Liver (tissue), 8 donors: ENCODE measurements at regions not wholly inside any gene's neighbourhood (a gene's known extent, or its start where the extent isn't known, plus 50 kb on each side); places are given as distances from the start of the nearest gene placed in this dataset.

Experiments
- DNase-seq: peaks from one replicate; pipeline ENCODE4 v3.0.0-alpha.2; 2017; ENCODE audit warnings: low spot score
- H3K27ac ChIP-seq, 2 donors: one replicate each; pipeline ENCODE4 v1.7.0; 2013; ENCODE audit warnings: inconsistent platforms in 2 of 2, low read length in 2 of 2, control low read depth in 1 of 2, low read depth in 1 of 2, mild to moderate bottlenecking in 1 of 2
- H3K27me3 ChIP-seq, 4 donors: one replicate each; pipeline versions ENCODE4 v1.6.1 to v1.7.0; 2013; ENCODE audit warnings: low read length in 3 of 4, inconsistent platforms in 1 of 4, mild to moderate bottlenecking in 1 of 4, moderate library complexity in 1 of 4; ENCODE audit not compliant: control insufficient read depth in 4 of 4, insufficient read depth in 4 of 4
- H3K36me3 ChIP-seq, 4 donors: one replicate each; pipeline versions ENCODE4 v1.6.1 to v1.7.0; 2013; ENCODE audit warnings: low read length in 3 of 4, mild to moderate bottlenecking in 3 of 4, low read depth in 1 of 4, moderate library complexity in 1 of 4; ENCODE audit not compliant: control insufficient read depth in 4 of 4, insufficient read depth in 3 of 4
- H3K4me1 ChIP-seq, 4 donors: one replicate each; pipeline versions ENCODE4 v1.6.1 to v1.7.0; 2013; ENCODE audit warnings: low read length in 3 of 4, mild to moderate bottlenecking in 3 of 4, moderate library complexity in 1 of 4; ENCODE audit not compliant: control insufficient read depth in 4 of 4, insufficient read depth in 4 of 4
- H3K4me3 ChIP-seq, 3 donors: one replicate each; pipeline versions ENCODE4 v1.6.1 to v1.7.0; 2013; ENCODE audit warnings: low read length in 3 of 3, control low read depth in 1 of 3, low read depth in 1 of 3, mild to moderate bottlenecking in 1 of 3
- H3K9ac ChIP-seq, 2 donors: one replicate each; pipeline ENCODE4 v1.7.0; 2013; ENCODE audit warnings: low read length in 2 of 2, mild to moderate bottlenecking in 2 of 2, moderate library complexity in 2 of 2, control low read depth in 1 of 2, low read depth in 1 of 2
- H3K9me3 ChIP-seq, 4 donors: one replicate each; pipeline versions ENCODE4 v1.6.1 to v1.7.0; 2013; ENCODE audit warnings: low read length in 3 of 4; ENCODE audit not compliant: control insufficient read depth in 4 of 4
- CTCF ChIP-seq: fragments of 150-350 bp; IDR thresholded peaks from 2 replicates; pipeline ENCODE4 v1.5.1; 2017; ENCODE audit warnings: improper control_type of control experiment, low read depth, low read length; ENCODE audit not compliant: missing input control
- EGR1 ChIP-seq, 2 donors: IDR thresholded peaks; 2 replicates each; pipeline ENCODE4 v1.6.1; 2016 to 2018; ENCODE audit warnings: antibody characterized with exemption in 2 of 2, low read depth in 2 of 2
- FOXA1 ChIP-seq: IDR thresholded peaks from 2 replicates; pipeline ENCODE4 v1.6.1; 2016; ENCODE audit warnings: antibody characterized with exemption
- FOXA2 ChIP-seq: IDR thresholded peaks from 2 replicates; pipeline ENCODE4 v1.6.1; 2016; ENCODE audit warnings: antibody characterized with exemption
- GABPA ChIP-seq, 2 donors: IDR thresholded peaks in 1 of 2; conservative IDR thresholded peaks in 1 of 2; 2 replicates each; pipeline ENCODE4 v1.6.1; 2016; ENCODE audit warnings: antibody characterized with exemption in 2 of 2, mild to moderate bottlenecking in 1 of 2, moderate library complexity in 1 of 2
- HNF4A ChIP-seq, 2 donors: conservative IDR thresholded peaks; 2 replicates each; pipeline ENCODE4 v1.6.1; 2016; ENCODE audit warnings: antibody characterized with exemption in 2 of 2, mild to moderate bottlenecking in 2 of 2
- HNF4G ChIP-seq: IDR thresholded peaks from 2 replicates; pipeline ENCODE4 v1.6.1; 2016; ENCODE audit warnings: antibody characterized with exemption
- JUND ChIP-seq, 2 donors: IDR thresholded peaks; 2 replicates each; pipeline ENCODE4 v1.6.1; 2016; ENCODE audit warnings: antibody characterized with exemption in 2 of 2
- NR2F2 ChIP-seq: IDR thresholded peaks from 2 replicates; pipeline ENCODE4 v1.6.1; 2016; ENCODE audit warnings: antibody characterized with exemption
- RAD21 ChIP-seq, 2 donors: IDR thresholded peaks; 2 replicates each; pipeline ENCODE4 v1.6.1; 2016; ENCODE audit warnings: antibody characterized with exemption in 2 of 2, mild to moderate bottlenecking in 2 of 2
- RXRA ChIP-seq, 2 donors: IDR thresholded peaks; 2 replicates each; pipeline ENCODE4 v1.6.1; 2017 to 2018; ENCODE audit warnings: antibody characterized with exemption in 2 of 2, mild to moderate bottlenecking in 1 of 2
- SP1 ChIP-seq: IDR thresholded peaks from 2 replicates; pipeline ENCODE4 v1.6.1; 2018; ENCODE audit warnings: antibody characterized with exemption, mild to moderate bottlenecking
- TAF1 ChIP-seq: conservative IDR thresholded peaks from 2 replicates; pipeline ENCODE4 v1.6.1; 2016; ENCODE audit warnings: antibody characterized with exemption, mild to moderate bottlenecking
- YY1 ChIP-seq: IDR thresholded peaks from 2 replicates; pipeline ENCODE4 v1.6.1; 2016; ENCODE audit warnings: antibody characterized with exemption, mild to moderate bottlenecking
- ZBTB33 ChIP-seq: IDR thresholded peaks from 2 replicates; pipeline ENCODE4 v1.6.1; 2016; ENCODE audit warnings: antibody characterized with exemption
- WGBS: extraction: QIAGEN DNeasy Blood & Tissue Kit; methylation state at CpG from one replicate; pipeline ENCODE4 v1.1.7; 2013; 5-methylcytosine and 5-hydroxymethylcytosine counted together
- TF ChIP-seq, protein P1 (sequence below): IDR thresholded peaks from 2 replicates; pipeline ENCODE4 v1.6.1; 2016; ENCODE audit warnings: antibody characterized with exemption
- TF ChIP-seq, protein P2 (sequence below): IDR thresholded peaks from 2 replicates; pipeline ENCODE4 v1.6.1; 2016; ENCODE audit warnings: antibody characterized with exemption, mild to moderate bottlenecking
- TF ChIP-seq, protein P3 (sequence below): IDR thresholded peaks from 2 replicates; pipeline ENCODE4 v1.6.1; 2016; ENCODE audit warnings: antibody characterized with exemption
- donor health status: healthy.
- donor health status: healthy.
- donor health status: healthy.
- donor health status: healthy.
- donor health status: healthy.

DNA sequence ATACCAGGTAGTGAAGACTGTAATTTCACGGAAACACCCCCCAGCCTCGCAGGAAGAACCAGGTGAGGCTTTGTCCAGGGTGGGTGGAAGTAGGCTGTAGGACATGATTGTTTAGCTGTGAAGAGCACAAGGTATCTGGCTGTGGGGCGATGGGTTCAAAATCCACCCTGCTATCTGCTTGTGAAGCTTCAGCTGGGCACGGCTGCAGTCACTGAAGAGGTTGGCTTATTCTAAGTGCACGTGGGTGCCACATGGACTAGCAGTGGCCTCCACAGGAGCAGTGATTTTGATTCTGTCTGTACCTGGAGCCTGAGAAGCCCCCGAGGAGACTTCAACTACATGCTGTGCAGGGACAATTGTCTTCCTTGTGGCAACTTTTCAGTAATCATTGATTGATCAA, 254.1 kb downstream of the FGF9 start:
- DNase-seq: no peak
- no peaks in the 10 kb centered on the region for H3K36me3 ChIP-seq

GRCh38 chr13:21925720-21926119, 254.8 kb downstream of the FGF9 start:
- Histone ChIP-seq H3K27me3 (no peaks in the 10 kb centered on the region), H3K9ac (no peak overlapping the region), H3K9me3 (no peaks in the 10 kb centered on the region), H3K4me3 (no peak overlapping the region), H3K4me1 (no peaks in the 10 kb centered on the region), H3K36me3 (no peaks in the 10 kb centered on the region), H3K27ac (no peak overlapping the region)
- no peak for DNase-seq
- TF ChIP-seq FOXA2 (no peak), YY1 (no peak), CTCF (no peak), RAD21 (IDR thresholded peaks at IDR 0.05) (no peak), HNF4G (no peak), GABPA (IDR thresholded peaks at IDR 0.05 in 1 of 2, conservative IDR thresholded peaks at IDR 0.05 in 1 of 2) (no peak), JUND (IDR thresholded peaks at IDR 0.05) (no peak), ZBTB33 (no peak), HNF4A (conservative IDR thresholded peaks at IDR 0.05) (no peak), NR2F2 (no peak), EGR1 (IDR thresholded peaks at IDR 0.05; ENCODE audit: low read depth in 2 of 2) (no peak), TAF1 (no peak), SP1 (no peak), RXRA (IDR thresholded peaks at IDR 0.05) (no peak), FOXA1 (no peak)
- TF ChIP-seq, protein P1, sequence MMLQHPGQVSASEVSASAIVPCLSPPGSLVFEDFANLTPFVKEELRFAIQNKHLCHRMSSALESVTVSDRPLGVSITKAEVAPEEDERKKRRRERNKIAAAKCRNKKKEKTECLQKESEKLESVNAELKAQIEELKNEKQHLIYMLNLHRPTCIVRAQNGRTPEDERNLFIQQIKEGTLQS: no peak
- TF ChIP-seq, protein P2, sequence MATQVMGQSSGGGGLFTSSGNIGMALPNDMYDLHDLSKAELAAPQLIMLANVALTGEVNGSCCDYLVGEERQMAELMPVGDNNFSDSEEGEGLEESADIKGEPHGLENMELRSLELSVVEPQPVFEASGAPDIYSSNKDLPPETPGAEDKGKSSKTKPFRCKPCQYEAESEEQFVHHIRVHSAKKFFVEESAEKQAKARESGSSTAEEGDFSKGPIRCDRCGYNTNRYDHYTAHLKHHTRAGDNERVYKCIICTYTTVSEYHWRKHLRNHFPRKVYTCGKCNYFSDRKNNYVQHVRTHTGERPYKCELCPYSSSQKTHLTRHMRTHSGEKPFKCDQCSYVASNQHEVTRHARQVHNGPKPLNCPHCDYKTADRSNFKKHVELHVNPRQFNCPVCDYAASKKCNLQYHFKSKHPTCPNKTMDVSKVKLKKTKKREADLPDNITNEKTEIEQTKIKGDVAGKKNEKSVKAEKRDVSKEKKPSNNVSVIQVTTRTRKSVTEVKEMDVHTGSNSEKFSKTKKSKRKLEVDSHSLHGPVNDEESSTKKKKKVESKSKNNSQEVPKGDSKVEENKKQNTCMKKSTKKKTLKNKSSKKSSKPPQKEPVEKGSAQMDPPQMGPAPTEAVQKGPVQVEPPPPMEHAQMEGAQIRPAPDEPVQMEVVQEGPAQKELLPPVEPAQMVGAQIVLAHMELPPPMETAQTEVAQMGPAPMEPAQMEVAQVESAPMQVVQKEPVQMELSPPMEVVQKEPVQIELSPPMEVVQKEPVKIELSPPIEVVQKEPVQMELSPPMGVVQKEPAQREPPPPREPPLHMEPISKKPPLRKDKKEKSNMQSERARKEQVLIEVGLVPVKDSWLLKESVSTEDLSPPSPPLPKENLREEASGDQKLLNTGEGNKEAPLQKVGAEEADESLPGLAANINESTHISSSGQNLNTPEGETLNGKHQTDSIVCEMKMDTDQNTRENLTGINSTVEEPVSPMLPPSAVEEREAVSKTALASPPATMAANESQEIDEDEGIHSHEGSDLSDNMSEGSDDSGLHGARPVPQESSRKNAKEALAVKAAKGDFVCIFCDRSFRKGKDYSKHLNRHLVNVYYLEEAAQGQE: no peak
- TF ChIP-seq, protein P3, sequence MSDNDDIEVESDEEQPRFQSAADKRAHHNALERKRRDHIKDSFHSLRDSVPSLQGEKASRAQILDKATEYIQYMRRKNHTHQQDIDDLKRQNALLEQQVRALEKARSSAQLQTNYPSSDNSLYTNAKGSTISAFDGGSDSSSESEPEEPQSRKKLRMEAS: no peak
- 90% methylated on average over 6 of the region's 6 CpGs for WGBS

More for the DNA sequence above, 254.1 kb downstream of the FGF9 start:
- Histone ChIP-seq H3K4me3 (no peak overlapping the region), H3K27me3 (no peaks in the 10 kb centered on the region), H3K9me3 (no peaks in the 10 kb centered on the region), H3K4me1 (no peaks in the 10 kb centered on the region), H3K27ac (no peak overlapping the region), H3K9ac (no peak overlapping the region)
- TF ChIP-seq, protein P1: no peak
- TF ChIP-seq HNF4G (no peak), FOXA1 (no peak), FOXA2 (no peak), ZBTB33 (no peak)
- TF ChIP-seq, protein P3: no peak
- 73% methylated on average over 6 of the region's 6 CpGs for whole genome bisulfite sequencing
